ENCODE measurements at regions not wholly inside any gene's neighbourhood (a gene's known extent, or its start where the extent isn't known, plus 50 kb on each side); places are given as distances from the start of the nearest gene placed in this dataset.
A peak's percentile ranks its signal among the peaks of the same experiment; 100 is the strongest.

DNA sequence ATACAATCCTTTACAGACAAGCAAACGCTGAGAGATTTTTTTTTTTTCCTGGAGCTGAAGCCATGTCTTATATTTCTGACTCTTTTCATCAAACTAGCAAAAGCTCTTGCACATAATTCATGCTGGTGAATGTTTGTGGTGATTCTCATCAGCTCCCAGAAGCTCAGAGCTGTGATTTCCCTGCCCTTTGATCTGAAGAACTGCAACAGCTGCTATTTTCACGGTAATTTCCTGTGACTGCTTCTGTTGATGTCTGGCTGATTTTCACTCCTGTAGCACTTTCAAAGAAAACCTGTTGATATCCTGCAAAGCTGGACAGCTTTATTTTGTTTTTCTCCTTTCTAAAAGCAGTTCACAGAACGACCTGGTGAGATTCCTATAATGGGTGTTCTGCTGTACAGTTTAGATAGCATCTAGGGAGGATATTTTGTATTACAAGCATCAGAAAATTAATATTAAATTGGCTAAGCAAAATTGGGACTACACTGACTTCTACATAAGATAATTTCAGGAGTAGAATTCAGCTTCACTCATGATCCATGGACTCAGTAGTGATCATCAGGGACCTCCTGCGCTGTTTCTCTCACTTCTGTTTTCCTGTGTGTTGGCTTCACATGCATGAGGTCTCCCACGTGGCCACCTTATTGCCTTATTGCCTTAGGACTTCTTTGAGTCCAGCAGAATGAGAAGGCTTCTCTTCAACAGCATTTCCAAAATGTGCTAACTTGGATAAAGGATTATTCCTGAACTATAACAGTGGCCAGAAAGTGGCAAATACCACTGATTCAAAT, 1111.6 kb upstream of the SORCS1 start:
- peak; percentile 11 for DNase-seq

DNA sequence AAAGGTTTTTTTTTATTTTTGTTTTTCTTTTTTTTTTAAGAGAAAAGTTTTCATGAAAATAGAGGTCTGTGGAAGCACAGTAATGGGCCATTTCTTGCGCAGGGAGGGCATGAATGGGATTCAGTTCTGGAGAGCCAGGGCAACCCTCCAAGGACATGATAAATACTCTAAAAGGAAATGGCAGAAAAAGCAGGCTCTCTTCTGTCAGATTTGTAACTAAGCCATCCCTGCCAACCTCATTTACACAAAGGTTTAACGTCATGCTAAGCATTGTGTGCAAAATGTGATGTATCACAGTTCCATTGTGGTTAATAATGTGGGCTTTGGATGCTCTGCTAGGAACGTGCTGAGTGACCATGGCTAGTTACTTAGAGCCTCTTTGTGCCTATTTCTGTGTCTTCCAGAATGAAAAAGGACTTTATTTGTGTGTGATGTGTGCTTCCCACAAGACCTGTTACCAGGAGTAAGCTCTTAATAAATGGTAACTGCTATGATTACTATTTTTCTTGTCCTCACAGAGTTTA, 1095.9 kb upstream of the SORCS1 start:
- DNase-seq = no peak

DNA sequence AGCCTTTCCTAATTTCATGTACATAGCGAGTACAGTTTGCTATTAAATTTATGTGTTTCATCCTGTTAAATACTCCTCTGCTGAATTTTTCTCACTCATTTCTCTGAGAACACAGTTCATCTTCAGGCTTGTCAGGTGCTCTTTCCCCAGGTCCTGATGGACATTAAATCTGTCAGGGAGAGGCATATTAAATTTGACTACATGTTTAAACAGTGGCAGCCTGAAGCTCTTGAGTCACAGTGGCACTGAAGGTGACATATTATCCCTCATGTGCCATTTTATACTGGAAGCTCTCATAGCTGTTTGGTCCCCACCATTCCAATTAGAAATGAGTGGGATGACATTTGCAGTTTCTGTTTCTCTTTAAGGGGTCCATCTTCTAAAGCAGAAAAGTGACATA, 1089.6 kb upstream of the SORCS1 start:
- DNase-seq = no peak

DNA sequence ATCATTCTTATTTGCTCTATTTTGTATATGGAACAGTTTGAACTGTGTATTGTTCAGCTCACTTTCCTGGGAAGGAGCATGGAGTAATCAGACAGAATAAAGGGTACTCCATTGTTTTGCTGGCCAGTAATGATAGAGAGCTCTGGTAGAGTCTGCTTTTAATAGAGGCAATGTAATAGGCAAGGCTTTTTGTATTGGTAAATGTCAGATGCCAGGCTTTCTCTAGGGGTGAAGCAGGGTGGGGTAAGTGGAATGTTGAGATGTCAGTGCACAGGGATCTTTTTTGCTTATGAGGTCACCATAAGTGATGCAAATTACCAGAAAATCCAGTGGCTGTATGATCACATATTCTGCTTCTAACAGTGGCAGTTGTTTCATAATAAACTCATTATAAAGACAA, 1088.3 kb upstream of the SORCS1 start:
- no peak for DNase-seq

DNA sequence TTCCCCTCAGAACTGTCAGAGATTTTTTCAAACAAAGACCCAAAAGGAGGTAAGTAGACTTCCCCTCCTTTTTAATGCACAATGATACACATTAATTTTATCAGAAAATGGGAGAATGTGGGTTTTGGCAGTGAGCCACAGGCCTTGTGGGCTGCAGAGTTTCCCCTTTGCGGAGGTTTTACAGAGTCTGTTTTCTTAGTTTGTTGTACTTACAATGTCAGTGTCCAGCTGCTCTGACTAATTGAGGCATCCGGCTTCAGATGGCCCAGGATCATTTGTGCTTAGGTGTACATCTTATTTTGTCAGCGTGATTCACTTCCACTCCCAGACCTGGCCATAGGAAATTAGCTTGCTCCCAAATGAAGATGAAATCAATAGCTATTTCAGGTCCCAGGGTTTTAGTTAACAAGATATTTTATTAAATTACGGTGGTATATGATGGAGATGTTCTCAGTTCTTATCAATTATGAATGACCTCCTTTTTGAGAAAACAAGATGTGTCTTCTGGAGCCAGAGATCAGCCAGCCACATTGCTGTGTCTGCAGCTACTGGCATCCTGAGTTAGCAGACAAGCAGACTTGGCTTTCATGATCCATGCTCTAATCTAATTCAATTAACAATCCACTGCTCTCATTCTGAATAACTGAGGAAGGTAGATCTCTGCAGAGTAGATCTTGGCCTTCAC, 1086.6 kb upstream of the SORCS1 start:
- DNase-seq = peak; percentile 50

DNA sequence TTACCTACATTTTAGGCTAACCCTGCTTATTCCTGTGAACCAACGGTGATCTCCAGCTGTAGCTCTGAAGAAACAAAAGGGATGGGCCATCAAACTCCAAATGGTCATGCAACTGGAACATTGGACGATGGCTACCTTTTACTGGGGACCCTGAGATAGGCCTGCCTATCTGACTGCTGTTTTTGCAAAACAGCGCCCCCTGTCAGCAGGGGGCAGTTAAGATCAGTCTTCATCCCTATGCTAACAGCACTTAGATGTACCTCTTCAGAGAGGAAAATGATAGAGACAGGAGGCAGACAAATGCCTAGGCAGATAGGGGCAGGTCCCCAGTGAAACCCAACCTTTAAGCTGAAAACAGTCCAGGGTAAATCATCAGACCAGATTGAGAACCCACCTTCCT, 1085.4 kb upstream of the SORCS1 start:
- no peak for DNase-seq

DNA sequence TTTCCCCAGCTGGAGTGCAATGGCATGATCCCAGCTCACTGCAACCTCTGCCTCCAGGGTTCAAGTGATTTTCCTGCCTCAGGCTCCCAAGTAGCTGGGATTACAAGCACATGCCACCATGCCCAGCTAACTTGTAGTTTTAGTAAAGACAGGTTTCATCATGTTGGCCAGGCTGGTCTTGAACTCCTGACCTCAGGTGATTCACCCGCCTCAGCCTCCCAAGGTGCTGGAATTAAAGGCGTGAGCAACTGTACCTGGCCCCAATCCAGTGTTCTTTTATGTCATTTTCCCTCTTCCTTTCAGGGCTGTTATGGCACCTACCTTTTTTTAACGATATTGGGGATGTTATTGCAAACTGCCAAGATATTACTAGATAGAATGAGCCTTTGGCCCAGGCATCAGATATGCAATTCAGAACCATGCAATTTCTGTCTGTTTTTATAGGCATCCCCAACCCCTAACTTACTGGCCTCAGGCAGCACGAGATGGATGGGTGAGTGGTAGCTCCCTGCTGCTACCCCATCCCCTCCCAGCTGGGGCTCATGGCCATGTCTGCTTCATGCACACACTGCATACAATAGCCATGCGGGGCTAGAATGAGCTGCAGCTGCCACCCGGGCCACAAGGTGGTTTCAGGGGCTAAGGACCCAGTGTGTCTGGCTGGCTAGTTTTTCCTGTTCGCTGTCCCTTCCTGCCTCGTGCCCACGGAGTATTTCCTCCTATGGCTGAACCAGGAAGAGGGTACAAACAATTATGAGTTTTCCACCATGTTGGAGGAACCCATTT, 1080.1 kb upstream of the SORCS1 start:
- no peak for DNase-seq

DNA sequence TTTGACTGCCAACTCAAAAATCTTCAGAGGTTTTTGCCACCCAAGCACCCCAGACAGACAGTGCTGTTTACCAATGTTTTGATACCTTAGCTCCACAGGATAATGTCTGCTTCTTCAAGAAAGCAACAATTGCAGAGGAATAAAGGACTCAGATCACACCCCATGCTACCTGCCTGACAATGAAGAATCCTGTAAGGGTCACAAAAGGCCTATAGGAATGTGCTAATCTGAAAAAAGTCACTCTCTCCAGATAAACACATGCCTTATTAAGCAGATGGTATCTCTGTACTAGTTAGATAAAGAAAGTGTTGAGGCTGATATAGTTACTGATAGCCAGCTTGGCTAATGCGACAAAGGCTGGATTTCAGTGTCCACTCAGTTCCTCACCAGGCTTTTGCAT, 1076.7 kb upstream of the SORCS1 start:
- DNase-seq = no peak

DNA sequence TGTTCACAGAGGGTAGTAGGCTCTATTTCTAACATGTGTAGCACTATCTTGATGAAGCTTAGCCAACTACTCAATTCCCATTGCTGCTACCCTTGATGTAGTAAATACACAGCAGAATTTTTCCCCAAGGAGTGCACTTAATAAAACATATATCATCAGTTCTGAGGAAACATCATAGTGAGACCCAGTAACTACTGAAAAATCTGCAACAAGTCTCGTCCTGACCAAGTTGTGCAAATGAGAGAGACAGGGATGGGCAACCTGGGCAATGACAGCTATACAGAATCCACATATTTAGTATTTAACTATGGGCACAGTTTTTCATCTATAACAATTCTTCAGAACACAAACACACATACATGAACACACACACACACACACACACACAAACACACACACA, 1073.8 kb upstream of the SORCS1 start:
- no peak for DNase-seq

DNA sequence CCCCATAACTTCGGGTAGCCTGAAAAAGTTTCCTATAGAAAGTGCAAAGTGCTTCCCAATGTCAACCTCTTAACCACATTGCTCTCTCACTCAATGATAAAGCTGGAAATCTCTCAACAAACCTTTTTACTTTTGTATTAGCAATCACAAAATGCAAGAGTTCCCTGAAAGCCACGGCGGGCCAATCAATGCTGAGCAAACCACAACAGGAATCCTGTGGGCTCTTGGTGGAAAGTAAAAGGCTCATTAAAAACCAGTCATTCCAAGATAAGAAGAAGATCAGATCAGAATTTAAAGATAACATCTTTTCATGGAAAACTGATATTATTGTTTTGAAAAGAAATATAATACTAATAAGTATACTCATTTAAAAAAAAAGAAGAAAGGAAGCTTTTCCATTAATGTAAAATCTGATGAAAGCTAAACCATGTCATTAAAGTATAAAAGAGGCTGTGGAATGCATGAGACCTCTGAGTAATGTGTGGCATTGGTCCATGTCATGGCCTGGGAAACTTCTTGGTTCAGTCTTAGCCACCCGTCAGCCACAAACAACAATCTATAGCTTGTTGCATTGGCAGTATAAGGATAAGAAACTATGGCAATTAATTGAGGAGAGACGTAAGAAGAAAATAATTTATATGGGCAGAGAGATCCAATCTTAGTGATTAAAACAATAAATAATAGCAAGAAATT, 1066.1 kb upstream of the SORCS1 start:
- peak; percentile 42 for DNase-seq

DNA sequence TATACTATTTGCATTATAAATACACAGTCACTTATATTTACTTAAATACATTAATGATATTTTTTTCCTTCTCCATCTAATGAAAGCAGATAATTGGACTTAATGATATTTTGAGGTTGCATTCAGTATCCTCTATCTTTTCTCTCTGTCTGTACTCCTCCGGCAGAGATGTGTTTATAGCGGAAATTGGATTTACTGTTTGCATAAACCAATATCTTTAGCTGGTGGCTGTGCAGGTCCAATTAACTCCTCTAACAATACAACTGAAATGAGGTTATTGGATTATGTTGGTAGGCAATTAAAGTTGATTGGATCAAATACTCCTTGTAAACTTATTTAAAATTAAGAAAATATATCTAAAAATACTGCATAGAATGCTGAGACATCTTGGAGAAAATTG, 1044.2 kb upstream of the SORCS1 start:
- no peak for DNase-seq

DNA sequence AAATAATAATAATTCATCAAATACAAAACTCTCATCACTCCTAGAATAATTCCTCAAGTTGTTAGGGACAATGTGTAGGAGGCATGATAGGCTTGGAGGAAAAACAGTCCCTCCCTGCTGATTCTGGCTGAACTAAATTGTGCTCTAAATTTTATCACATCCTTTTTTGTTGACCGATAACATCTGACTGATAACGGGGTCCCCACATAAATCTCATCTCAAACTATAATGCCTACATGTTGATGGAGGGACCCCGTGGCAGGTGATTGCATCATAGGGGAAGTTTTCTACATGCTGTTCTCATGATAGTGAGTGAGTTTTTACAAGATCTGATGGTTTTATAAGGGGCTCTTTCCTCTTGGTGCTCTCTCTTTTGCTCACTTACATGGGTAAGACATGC, 1043.5 kb upstream of the SORCS1 start:
- no peak for DNase-seq

DNA sequence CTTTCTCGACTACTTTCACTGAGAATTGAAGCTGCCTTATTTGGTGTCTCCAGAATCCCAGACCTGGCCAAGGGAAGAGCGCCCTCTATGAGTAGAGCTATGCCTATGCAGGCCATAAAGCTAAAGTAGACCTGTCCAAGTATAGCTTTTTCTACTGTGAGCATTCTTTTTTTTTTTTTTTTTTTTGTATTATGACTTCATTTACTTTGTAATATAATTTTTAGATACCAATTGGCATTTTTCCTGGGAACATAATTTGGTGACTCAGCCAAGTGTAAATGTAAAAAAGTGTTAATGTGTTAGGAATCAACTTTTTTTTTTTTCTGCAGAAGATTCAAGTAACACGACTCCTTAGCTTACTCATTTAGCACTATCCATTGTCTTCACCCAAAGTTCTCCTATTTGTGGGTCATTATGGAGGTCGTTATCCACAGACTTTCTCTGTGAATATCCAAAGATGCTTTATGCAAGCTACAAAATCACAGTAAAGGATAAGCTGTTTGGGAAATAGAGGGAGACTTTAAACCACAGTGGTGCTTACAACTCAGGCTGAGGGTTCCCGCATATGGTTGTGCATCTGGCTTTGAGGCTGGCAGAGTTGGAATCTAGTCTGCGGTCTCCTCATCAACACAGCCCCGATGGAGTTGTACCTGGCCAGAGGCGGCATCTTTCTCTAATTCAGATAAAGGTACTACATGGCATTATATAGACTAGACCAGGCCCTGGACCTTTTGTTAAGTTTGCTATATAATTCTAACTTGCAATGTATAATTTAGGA, 1040.2 kb upstream of the SORCS1 start:
- DNase-seq = peak; percentile 71

DNA sequence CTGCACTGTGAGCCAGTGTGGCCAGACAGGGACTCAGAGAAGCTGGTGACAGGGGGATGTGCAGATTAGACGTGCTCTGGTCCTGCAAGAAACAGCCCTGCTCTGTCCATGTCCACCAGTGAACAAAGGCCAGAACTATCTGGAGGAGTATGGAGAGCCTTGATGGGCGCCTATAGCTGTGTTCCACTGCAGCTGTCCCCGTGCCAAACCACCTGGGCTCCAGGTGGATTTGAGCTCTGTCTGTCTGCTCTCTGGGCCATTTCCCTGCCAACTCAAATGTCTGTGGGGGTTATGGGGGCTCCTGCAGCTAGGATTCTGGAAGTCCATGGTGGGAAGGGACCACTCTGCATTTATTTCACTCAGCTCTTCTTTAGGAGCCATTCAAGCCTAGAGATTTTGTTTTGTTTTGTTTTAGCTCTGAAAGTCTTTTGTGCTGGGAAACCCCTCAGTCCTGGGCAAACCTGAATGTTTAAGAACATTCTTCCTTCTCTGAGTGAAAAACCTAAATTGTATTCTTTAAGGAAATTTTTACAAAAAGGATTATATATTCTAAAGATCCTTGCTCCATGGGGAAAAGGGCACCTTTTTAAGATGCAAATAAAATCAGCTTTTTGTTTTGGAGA, 1039.5 kb upstream of the SORCS1 start:
- DNase-seq = no peak

DNA sequence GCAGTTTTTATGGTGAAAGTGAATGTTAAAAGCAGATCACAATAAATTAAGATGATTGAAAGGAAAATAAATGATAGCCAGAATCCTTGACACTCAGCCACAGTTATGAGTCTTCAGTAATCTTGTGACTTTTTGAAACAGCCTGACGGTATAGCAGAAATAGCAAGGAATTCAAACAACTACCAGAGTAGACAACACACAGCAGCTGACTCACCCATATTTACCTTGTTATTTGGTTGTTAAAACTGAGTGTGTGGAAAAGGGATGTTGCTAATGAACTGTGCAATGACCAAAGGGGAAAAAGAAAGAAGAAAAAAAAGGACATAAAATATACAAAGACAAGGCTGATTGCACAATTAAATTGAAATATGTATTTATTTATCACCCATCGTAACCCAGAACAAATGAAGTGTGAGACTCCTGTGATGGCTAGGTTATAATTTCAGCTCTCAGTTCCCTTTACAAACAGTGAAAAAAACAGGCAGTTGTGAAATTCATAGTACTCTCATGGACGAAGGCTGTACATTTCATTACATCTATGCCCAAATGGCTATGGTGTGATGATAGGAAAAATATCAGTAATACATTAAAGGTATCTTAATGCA, 1023.0 kb upstream of the SORCS1 start:
- DNase-seq = peak; percentile 61

DNA sequence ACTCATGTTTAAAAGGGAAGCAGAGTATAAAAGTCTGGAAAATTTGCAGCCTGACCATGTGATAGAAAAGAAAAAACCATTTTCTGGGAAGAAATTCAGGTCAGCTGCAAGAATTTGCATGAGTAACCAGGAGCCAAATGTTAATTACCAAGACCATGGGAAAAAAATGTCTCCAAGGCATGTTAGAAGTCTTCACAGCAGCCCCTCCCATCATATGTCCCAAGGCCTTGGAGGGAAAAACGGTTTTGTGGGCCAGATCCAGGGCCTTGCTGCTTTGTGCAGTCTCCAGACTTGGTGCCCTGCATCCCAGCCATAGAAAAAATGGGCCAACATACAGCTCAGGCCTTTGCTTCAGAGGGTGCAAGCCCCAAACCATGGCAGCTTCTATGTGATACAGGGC, 1019.6 kb upstream of the SORCS1 start:
- no peak for DNase-seq

DNA sequence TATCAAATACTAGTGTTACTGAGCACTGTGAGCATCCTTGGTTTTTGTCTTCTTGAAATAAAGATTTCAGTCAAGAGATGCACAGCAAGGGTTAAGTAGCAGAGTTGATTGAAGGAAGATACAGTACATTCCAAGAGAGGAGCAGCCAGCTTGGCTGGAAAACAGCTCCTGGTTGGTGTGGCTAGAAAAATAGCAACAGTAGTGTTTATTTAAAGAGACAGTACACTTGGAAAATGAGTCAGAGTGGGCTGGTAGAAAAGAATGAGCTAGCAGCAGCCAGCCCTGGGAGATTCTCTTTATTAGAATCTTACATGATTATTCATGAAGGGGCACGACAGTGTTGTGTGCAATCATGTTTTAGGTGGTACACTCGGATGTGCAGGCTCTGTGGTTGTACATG, 1016.4 kb upstream of the SORCS1 start:
- DNase-seq = peak; percentile 60

DNA sequence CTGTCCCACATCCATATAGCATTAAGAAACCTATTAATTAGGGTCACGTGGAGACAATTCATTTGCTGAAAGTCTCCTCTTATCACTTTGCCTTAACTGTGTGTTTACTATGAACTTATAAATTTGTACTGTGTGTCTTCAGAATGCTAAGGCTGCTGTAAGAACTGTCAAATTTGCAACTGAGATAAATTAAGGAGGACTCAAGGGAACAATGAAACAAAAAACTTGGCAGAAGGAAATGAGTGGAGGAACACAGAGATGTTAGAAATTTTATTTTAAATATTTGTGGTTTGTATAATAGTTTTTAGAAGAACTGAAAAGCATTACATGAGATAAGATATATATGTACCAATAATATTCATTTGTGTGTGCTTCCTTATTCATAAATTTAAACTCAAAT, 1005.3 kb upstream of the SORCS1 start:
- DNase-seq = no peak

DNA sequence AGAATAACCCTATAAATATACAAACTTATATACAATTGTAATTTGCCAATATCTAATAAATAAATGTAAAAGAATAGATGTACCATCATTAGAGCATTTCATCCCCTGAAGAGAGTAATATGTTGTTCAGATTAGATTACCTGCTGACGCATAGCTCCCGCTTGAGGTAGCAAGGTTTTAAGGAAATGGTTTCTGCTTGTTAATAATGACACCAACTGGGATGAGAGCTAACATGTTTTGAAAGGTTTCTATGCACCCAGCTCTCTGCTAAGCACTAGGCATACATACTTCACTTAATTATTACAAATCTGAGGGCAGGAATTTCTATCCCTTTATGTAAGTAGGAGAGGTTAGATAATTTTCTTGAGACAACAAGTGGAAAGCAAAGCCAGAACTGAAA, 1003.3 kb upstream of the SORCS1 start:
- no peak for DNase-seq

DNA sequence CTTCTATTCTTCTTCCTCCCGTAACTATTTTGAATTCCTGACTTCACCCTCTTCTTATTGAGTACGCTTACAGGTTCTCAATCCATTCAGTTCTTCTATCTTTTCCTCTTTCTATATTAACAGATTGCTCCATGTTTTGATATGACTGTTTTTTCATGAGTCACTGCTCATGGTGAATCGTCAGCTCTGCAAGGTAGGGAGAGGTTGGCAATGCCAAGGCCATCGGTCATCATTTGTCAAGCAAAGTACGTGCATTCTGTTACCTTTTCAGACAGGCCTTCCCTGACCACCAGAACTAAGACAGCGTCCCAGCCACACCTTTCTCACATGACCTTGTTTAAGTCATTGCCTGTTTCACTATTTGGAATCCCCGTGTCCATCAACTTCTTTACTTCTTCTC, 1001.9 kb upstream of the SORCS1 start:
- DNase-seq = peak; percentile 3

DNA sequence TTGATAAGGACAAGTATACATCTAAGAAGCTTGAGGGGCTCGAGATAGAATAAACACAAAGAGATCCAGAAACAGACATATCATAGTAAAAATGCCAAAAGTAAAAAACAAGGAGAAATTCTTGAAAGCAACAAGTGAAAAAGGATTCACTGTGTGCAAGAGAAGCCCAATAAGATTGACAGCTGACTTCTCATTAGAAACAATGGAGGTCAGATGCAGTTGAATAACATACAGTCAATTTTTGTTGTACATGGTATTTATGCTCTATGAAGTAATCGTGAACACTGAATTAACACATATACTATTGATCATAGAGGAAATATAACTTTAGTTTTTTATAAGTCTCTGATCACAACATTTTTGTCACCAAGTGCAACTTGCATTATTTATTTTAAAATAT, 982.8 kb upstream of the SORCS1 start:
- no peak for DNase-seq
